Sciatic nerve (tissue), 2 donors: ENCODE measurements at regions not wholly inside any gene's neighbourhood (a gene's known extent, or its start where the extent isn't known, plus 50 kb on each side); places are given as distances from the start of the nearest gene placed in this dataset.
"Not testable (repeated sequence)": the region's sequence is repeated elsewhere in the genome, so short reads cannot be mapped to it uniquely, and the experiment has no call there.

Experiments
- ATAC-seq: fragments of 200-7000 bp; cut with Tn5 transposase; one replicate; pipeline ENCODE4 v1.9.1; 2020; ENCODE audit warnings: mild to moderate bottlenecking, moderate library complexity
- DNase-seq: peaks from one replicate; pipeline ENCODE4 v3.0.0-alpha.2; 2020; ENCODE audit warnings: low spot score
- intact Hi-C: fragments of 100-400 bp; cut with DNase I; formaldehyde crosslinking; loops from one replicate; pipeline ENCODE4 v1.14.2; 2022
- donor health status: DM: no; HTN: no; CAD: no.
- donor health status: DM: no; HTN: no; CAD: no.

GRCh38 chr17:45585037-45585733 lies 94.7 kb upstream of the PLEKHM1 start:
- DNase-seq, result peak; percentile 94
- ATAC-seq, result peak; percentile 90
- intact Hi-C loops, result not testable (repeated sequence)

GRCh38 chr17:45585794-45586650 lies 95.5 kb upstream of the PLEKHM1 start:
- intact Hi-C loops, DNase-seq: not testable (repeated sequence)
- ATAC-seq, result peak; percentile 12

- DNase-seq, ATAC-seq, intact Hi-C loops: not testable (repeated sequence)
Measured at GRCh38 chr17:45586651-45586934, 96.1 kb upstream of the PLEKHM1 start.

GRCh38 chr17:45592433-45592923 lies 102.0 kb upstream of the PLEKHM1 start:
- intact Hi-C loops, result not testable (repeated sequence)
- ATAC-seq (peak; percentile 84), DNase-seq (peak; percentile 89)

- intact Hi-C loops, DNase-seq, ATAC-seq: not testable (repeated sequence)
Measured at GRCh38 chr17:45596347-45596746, 105.8 kb upstream of the PLEKHM1 start.

- ATAC-seq, result peak; percentile 17
- intact Hi-C loops, DNase-seq: not testable (repeated sequence)
Measured at GRCh38 chr17:45600052-45601012, 109.8 kb upstream of the PLEKHM1 start.

- DNase-seq, intact Hi-C loops, ATAC-seq: not testable (repeated sequence)
Measured at GRCh38 chr17:45601013-45601412, 110.5 kb upstream of the PLEKHM1 start.

- intact Hi-C loops, DNase-seq: not testable (repeated sequence)
- peak; percentile 45 for ATAC-seq
Measured at GRCh38 chr17:45601605-45602539, 111.4 kb upstream of the PLEKHM1 start.

GRCh38 chr17:45605751-45606150 lies 115.2 kb upstream of the PLEKHM1 start:
- ATAC-seq, intact Hi-C loops, DNase-seq: not testable (repeated sequence)

- ATAC-seq, result peak; percentile 100
- intact Hi-C loops, result not testable (repeated sequence)
- DNase-seq, result peak; percentile 89
Measured at GRCh38 chr17:45619984-45620405, 129.5 kb upstream of the PLEKHM1 start.

GRCh38 chr17:45620468-45620867 lies 129.9 kb upstream of the PLEKHM1 start:
- intact Hi-C loops, DNase-seq: not testable (repeated sequence)
- ATAC-seq, result peak; percentile 21

GRCh38 chr17:45621087-45621486 lies 130.6 kb upstream of the PLEKHM1 start:
- ATAC-seq, result not testable (repeated sequence)

GRCh38 chr17:45622295-45622694 lies 131.8 kb upstream of the PLEKHM1 start:
- intact Hi-C loops, DNase-seq, ATAC-seq: not testable (repeated sequence)

More at GRCh38 chr17:45621087-45621486, 130.6 kb upstream of the PLEKHM1 start:
- DNase-seq, intact Hi-C loops: not testable (repeated sequence)

GRCh38 chr17:45628019-45628418 lies 137.5 kb upstream of the PLEKHM1 start:
- DNase-seq (no peak), ATAC-seq (no peak)
- intact Hi-C loops, result no loop called here

- no peak for DNase-seq
- intact Hi-C loops, result no loop called here
- ATAC-seq, result no peak
Measured at GRCh38 chr17:45631941-45632340, 141.4 kb upstream of the PLEKHM1 start.

- DNase-seq (no peak), ATAC-seq (no peak)
- intact Hi-C loops, result no loop called here
Measured at GRCh38 chr17:45639297-45639849, 144.7 kb upstream of the CRHR1 start.

- DNase-seq (peak; percentile 81), ATAC-seq (peak; percentile 84)
- intact Hi-C loops, result loop anchor here (10.0 kb wide), 1 partner anchor 195 kb away; no protein-coding TSS in a partner anchor
Measured at GRCh38 chr17:45640141-45640850, 143.8 kb upstream of the CRHR1 start.
